ENCODE measurements at regions not wholly inside any gene's neighbourhood (a gene's known extent, or its start where the extent isn't known, plus 50 kb on each side); places are given as distances from the start of the nearest gene placed in this dataset.
"Not testable (repeated sequence)": the region's sequence is repeated elsewhere in the genome, so short reads cannot be mapped to it uniquely, and the experiment has no call there.

GRCh38 chr6:163773646-163774045 is 359.1 kb downstream of the QKI start:
- no peak for DNase-seq (ENCODE audit: low read depth in 2 of 2)

GRCh38 chr6:163772701-163773100 is 358.2 kb downstream of the QKI start:
- DNase-seq (ENCODE audit: low read depth in 2 of 2) = no peak

GRCh38 chr6:163771180-163771579 is 356.7 kb downstream of the QKI start:
- no peak for DNase-seq (ENCODE audit: low read depth in 2 of 2)

- no peak for DNase-seq (ENCODE audit: low read depth in 2 of 2)
Measured at GRCh38 chr6:163768905-163769304, 354.4 kb downstream of the QKI start.

GRCh38 chr6:163766936-163767335 is 352.4 kb downstream of the QKI start:
- no peak for DNase-seq (ENCODE audit: low read depth in 2 of 2)

GRCh38 chr6:163765335-163765734 is 350.8 kb downstream of the QKI start:
- DNase-seq (ENCODE audit: low read depth in 2 of 2) = no peak

- DNase-seq (ENCODE audit: low read depth in 2 of 2) = no peak
Measured at GRCh38 chr6:163764565-163764964, 350.0 kb downstream of the QKI start.

GRCh38 chr6:163761481-163761880 is 347.0 kb downstream of the QKI start:
- no peak for DNase-seq (ENCODE audit: low read depth in 2 of 2)

- no peak for DNase-seq (ENCODE audit: low read depth in 2 of 2)
Measured at GRCh38 chr6:163760860-163761259, 346.3 kb downstream of the QKI start.

- no peak for DNase-seq (ENCODE audit: low read depth in 2 of 2)
Measured at GRCh38 chr6:163759542-163759941, 345.0 kb downstream of the QKI start.

- no peak for DNase-seq (ENCODE audit: low read depth in 2 of 2)
Measured at GRCh38 chr6:163757520-163757919, 343.0 kb downstream of the QKI start.

- no peak for DNase-seq (ENCODE audit: low read depth in 2 of 2)
Measured at GRCh38 chr6:163756079-163756478, 341.6 kb downstream of the QKI start.

GRCh38 chr6:163754866-163755265 is 340.3 kb downstream of the QKI start:
- DNase-seq (ENCODE audit: low read depth in 2 of 2) = no peak

GRCh38 chr6:163753430-163753829 is 338.9 kb downstream of the QKI start:
- no peak for DNase-seq (ENCODE audit: low read depth in 2 of 2)

- no peak for DNase-seq (ENCODE audit: low read depth in 2 of 2)
Measured at GRCh38 chr6:163752446-163752845, 337.9 kb downstream of the QKI start.

- peak in 1 of 2 donors; percentile 10 for DNase-seq (ENCODE audit: low read depth in 2 of 2)
Measured at GRCh38 chr6:163751032-163751525, 336.6 kb downstream of the QKI start.

- peak in 1 of 2 donors; percentile 6 for DNase-seq (ENCODE audit: low read depth in 2 of 2)
Measured at GRCh38 chr6:163750431-163751031, 336.0 kb downstream of the QKI start.

GRCh38 chr6:163748886-163749285 is 334.4 kb downstream of the QKI start:
- DNase-seq (ENCODE audit: low read depth in 2 of 2) = no peak

- DNase-seq (ENCODE audit: low read depth in 2 of 2) = no peak
Measured at GRCh38 chr6:163748036-163748435, 333.5 kb downstream of the QKI start.

GRCh38 chr6:163747058-163747457 is 332.5 kb downstream of the QKI start:
- not testable (repeated sequence) for DNase-seq (ENCODE audit: low read depth in 2 of 2)

- no peak for DNase-seq (ENCODE audit: low read depth in 2 of 2)
Measured at GRCh38 chr6:163745536-163746400, 331.2 kb downstream of the QKI start.

- no peak for DNase-seq (ENCODE audit: low read depth in 2 of 2)
Measured at GRCh38 chr6:163744256-163744925, 329.9 kb downstream of the QKI start.

GRCh38 chr6:163743796-163744195 is 329.3 kb downstream of the QKI start:
- no peak for DNase-seq (ENCODE audit: low read depth in 2 of 2)
